DLD1 (cell line): ENCODE measurements at regions not wholly inside any gene's neighbourhood (a gene's known extent, or its start where the extent isn't known, plus 50 kb on each side); places are given as distances from the start of the nearest gene placed in this dataset.
"Not testable (repeated sequence)": the region's sequence is repeated elsewhere in the genome, so short reads cannot be mapped to it uniquely, and the experiment has no call there.

ENCODE experiments used
- in situ Hi-C: cut with HindIII; loops from 2 replicates; pipeline ENCODE4 v1.10.0; 2017; ENCODE audit warnings: low sequenced_read_pairs

DNA sequence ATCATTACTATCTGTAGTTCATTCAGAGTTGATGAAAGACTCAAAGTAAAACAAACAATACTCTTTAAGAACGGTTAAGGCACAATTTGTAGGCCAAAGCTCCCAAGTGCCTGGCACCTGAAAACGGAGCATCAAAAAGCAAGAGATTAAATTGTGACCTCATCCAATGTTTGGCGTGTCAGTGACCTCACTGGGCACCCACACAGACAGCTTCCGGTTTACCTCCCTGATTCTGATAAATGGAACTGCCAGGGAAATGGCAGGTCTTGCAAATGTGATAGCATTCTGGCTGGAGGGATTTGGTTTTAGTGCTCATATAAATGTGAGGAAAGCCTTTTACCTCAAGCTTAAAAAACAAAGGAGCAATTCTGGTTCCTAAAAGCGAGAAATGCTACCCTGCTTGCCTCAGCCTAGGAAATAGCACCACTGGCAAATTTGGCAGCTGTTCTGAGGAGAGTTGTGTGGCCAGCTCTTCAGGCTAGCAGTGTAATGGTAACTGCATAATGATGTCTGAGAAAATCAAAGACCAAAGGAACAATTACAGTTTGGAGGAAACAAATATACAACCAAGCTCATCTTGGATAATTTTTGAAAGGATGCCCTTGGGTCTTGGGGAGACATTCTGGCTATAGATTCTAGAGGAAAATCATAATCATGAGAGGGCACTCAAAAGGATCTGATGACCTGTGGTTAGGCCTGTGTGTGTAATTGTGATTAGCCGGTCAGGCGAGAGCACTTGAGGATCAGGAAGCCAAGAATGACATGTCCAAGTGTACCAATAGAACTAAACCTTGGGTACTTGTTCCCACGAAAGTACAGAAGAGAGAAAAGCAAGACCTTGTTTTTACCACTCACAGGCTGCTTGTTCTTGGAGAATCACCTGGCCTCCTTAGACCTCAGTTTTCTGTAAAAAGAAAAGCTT, 174.3 kb downstream of the TFAP2B start:
- in situ Hi-C loops: no loop called here

DNA sequence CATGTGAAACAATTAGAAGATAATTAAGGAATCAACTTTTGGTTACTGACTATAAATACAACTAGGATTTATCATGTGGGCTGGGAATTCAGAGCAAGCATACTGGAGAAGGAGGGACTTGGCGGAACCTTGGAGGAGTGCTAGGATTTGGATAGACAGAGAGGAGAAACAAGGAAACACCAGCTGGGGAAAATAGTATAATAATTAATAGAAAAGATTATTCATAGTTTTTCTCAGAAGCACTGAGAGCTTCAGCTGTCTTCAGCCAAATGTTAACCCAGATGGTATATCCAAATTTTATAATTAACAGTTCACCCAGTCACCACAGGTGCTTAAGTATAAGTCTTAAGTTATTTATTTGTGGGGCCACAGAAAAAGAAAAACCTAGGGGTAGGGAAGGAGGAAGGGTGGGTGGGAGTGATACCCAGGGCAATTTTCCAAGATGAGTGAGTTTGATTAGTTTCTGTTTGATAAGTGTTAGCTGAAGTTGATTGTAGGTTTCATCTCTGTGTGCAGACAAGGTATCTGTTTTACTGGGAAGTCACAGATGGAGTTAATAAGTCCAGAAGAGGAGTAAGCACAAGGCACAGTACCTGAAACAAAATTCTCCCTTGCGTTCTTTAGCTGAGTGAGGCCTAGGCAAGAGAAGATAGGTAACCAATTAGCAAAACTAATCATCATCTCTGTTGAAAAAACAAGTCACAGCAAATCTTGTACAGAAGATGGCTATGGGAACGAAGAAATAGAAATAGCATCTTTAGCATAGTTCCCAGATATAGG, 175.5 kb downstream of the TFAP2B start:
- in situ Hi-C loops: no loop called here

DNA sequence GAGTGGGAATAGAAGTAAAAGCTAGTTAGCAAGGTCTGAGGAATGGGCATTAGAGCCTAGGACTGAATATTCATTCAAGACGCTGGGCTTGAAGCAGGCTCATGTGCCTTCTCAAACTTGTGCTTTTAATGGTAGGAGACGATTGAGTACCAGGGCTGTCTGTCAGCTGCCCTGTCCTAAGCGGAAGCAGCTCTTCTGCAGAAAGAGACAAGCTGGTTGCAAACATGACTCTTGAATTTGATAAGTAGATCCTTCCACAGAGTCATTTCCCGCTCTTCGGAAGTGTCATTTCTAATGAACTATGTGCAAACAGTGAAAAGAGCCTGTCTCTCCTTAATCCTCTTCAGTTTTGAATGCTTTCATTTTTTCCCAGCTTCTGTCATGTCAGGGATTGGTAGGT, 176.4 kb downstream of the TFAP2B start:
- in situ Hi-C loops: no loop called here

DNA sequence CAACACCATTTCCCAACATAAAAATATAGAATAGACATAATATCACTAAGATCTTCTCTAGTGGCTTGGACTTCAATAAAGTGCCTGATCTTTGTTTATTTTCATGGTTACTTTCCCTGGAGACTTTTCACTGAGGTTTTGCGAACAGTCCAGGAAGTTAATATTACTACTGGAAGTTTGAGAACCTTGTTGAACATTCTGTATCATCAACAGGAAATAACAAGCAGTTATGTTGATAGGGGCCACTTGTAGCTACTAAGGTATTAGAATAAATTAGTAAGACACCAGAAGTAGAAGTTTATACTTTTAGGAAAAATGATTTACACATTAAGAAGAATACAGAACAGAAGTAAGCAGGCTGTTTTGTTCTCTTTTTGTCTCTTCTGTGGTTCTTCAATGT, 180.2 kb downstream of the TFAP2B start:
- in situ Hi-C loops: no loop called here

DNA sequence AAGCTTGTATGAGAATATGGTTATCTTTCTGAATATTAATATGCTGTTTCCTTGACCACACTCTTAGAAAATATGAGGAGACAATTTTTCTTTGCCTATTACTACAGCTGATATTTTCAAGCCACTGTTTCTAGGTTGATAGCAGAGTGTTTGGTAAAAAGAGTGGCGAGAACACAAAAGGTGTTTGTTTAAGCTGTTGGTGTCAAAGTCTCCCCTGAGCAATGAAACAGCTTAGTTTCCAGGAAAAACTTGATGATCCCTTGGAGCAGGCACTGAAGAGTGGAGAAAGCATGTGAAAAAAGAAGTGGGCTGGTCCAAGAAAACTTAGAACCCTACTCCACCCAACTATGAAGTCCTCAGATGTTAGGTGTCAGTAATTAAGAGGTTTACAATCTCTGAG, 182.7 kb downstream of the TFAP2B start:
- in situ Hi-C loops: no loop called here

DNA sequence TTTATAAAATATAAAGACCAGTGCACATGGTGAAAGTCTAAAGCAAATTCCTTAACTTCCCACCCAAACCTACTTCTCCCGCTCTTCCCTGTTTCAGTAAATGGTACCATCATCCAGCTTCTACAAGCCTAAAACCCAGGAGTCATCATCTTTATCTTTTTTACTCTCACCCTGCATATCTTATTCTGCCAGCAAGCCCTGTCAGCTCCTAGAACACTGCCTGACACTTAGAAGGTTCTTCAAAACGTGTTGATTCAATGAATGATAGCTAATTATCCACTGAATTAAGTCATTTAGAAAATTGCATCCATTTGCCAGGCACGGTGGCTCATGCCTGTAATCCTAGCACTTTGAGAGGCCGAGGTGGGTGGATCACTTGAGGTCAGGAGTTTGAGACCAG, 185.7 kb downstream of the TFAP2B start:
- in situ Hi-C loops: no loop called here

DNA sequence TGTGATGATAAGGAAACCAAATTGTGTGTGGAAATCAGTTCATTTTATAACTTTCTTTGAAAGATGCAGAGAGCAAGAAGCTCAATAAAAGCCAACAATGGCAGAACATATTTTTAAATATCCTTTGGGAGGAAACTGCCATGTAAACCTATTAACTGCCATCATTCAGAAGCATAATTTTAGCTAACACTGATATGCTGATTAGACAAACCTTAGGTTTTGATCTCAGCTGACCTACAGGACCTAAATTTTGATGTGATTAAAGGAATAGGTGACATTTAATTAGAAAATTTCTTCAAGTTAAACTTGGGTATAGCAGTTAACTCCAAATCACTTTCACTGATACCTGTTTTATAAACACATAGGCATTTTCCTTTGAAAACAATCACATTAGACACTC, 187.1 kb downstream of the TFAP2B start:
- in situ Hi-C loops: no loop called here

DNA sequence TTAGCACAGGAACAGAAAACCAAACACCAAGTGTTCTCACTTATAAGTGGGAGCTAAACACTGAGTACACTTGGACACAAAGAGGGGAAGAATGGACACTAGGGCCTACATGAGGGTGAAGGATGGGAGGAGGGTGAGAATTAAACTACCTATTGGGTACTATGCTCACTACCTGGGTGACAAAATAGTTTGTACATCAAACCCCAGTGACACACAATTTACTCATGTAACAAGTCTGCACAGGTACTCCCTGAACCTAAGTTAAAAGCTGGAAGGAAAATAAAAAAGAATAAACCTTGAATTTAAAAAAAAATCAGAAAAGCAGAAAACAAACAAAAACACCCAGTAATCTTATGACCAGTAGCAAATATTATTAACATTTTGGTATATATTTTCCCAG, 188.6 kb downstream of the TFAP2B start:
- in situ Hi-C loops: no loop called here

DNA sequence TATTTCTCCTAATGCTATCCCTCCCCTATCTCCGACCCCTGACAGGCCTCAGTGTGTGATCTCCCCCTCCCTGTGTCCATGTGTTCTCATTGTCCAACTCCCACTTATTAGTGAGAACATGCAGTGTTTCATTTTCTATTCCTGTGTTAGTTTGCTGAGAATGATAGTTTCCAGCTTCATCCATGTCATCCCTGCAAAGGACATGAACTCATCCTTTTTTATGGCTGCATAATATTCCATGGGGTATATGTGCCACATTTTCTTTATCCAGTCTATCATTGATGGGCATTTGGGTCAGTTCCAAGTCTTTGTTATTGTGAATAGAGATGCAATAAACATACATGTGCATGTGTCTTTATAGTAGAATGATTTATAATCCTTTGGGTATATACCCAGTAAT, 190.0 kb downstream of the TFAP2B start:
- in situ Hi-C loops: not testable (repeated sequence)

DNA sequence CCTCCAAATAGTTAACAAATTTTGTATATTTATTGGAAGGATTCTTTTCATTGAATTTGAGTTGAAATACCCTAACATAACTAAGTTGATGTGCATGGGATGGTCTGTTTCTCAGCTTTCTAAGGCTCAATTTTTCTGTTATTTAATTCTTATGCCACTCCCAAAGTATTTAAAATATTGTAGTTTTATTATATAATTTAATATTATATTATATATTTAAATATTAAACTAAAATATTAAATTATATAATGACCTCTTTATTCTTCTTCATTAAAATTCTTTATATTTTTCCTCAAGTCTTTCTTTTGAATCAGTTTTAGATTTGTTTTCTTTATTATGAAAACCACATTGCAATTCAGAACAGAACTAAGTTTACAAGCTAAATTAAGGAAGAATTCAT, 194.7 kb downstream of the TFAP2B start:
- in situ Hi-C loops: loop anchor here (10.0 kb wide), 1 partner anchor 199 kb away; the partner anchor contains the start of gene TFAP2B

DNA sequence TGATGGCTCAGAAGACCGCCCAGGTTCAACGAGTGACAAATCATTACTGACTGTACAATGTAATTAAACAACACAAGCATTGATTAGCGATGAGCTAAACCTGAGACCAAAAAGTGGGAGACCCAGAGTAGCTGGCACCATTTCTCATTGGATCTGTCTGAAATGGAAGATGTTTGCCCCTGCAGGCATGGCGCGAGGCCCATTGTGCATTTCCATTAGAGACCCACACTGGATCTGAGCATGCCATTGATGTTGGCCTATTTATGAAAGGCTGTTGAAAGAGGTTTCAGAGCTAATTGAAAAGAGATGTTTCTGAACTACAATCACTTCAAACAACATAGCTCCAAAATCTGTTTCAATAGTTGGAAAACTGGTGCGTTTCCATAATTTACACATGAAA, 196.7 kb downstream of the TFAP2B start:
- in situ Hi-C loops: loop anchor here (10.0 kb wide), 1 partner anchor 201 kb away; the partner anchor contains the start of gene TFAP2B

DNA sequence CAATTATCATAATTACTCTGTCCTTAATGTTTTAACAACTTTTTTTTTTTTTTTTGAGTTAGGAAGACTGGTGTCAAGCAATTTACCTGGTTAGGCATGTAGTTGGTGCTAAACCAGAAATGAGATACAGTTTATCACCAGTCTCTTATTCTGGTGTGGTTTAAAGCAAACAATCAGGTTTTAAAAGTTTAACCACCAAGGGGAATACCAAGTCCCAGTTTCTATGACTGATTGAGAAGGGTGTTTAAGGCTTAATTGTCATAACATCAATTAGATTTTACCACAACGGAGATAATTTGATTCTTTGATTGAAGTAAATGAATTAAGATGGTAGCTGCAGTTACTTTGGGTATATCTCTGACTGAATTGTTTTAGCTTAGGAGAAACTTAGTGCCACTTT, 197.8 kb downstream of the TFAP2B start:
- in situ Hi-C loops: loop anchor here (10.0 kb wide), 1 partner anchor 202 kb away; the partner anchor contains the start of gene TFAP2B

DNA sequence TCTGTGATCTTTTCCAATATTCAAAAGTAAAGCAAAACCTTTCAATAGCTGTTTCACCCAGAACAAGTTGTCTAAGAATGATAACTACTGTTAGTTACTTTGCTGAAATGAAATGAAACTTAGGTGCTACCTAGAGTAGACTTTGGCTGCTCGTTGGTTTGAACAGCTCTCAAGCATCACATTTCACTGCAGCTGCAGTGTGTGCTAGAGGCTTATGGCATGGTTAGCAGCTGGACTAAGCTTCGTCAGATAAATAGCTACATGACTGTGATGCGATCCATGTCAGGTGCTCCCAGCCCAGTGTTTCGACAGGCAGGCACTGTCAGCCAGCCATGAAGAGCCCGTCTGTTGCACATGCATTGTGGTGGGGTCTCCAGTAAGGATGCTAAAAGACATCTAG, 201.1 kb downstream of the TFAP2B start:
- in situ Hi-C loops: loop anchor here (10.0 kb wide), 1 partner anchor 205 kb away; the partner anchor contains the start of gene TFAP2B

DNA sequence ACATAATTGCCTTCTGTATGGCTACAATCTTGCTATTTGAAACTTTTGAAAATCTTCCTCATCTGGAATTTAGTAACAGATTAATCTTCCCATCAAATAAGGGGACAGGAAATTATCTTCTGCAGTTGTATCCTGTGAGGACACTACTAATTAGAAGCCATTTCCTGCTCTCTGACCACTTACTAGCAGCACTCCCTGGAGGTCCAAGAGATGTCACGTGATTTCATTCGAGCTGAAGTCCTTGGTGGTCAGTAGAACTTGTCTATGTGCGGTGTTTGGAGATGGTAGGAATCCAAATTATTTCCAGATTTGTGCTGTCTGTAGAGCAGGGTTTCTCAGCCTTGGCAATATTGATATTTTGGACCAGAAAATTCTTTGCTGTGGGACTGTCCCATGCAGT, 202.5 kb downstream of the TFAP2B start:
- in situ Hi-C loops: no loop called here

DNA sequence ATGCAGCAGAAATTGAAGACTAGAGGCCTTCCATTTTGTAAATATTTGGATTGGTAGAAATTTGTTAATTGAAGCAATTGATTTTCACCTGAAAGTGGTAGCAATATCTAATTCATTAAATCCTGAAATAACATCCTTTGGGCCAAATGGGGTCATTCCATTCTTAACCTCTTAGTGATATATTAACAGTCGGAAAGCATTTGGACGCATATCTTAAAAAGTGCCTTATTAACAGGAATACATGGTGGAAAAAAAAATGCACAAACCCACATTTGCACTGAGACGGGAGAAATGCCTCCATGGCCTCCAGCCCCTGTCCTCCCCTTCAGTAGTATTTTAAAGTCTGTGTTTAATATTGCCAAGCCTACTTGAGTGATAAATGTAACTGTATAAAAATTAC, 205.5 kb downstream of the TFAP2B start:
- in situ Hi-C loops: no loop called here

DNA sequence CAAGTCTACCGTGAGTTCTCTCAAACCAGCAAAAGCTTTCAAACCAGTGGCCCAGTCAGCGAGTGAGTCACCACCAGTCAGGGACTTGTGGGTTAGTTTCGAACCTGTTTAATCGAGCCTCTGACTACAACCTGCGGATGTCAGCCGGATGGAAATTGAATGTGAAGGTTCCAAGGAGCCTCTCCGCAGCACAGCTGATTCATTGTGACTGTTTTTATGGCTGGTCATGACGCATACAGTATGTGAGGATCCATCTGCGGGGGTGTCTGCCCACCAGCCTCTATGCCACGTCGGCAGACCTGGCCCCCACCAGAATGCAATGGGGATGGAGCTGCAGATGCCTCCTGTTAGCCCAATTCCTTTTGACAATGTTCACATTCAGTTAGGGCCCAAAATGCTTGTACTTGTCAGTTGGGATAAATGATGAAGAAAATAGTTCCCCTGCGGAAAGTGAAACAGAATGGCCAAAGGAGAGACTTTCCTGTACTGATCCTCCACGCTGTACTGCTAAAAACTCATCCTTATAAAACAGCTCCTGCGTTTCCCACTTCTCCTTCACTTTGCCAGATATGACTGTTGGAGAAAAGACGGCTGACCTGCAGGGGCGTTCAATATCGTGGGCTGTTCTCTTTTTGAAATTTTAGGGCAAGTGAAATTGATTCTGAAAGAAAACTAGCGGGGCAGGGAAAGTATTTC, 206.6 kb downstream of the TFAP2B start:
- in situ Hi-C loops: no loop called here

DNA sequence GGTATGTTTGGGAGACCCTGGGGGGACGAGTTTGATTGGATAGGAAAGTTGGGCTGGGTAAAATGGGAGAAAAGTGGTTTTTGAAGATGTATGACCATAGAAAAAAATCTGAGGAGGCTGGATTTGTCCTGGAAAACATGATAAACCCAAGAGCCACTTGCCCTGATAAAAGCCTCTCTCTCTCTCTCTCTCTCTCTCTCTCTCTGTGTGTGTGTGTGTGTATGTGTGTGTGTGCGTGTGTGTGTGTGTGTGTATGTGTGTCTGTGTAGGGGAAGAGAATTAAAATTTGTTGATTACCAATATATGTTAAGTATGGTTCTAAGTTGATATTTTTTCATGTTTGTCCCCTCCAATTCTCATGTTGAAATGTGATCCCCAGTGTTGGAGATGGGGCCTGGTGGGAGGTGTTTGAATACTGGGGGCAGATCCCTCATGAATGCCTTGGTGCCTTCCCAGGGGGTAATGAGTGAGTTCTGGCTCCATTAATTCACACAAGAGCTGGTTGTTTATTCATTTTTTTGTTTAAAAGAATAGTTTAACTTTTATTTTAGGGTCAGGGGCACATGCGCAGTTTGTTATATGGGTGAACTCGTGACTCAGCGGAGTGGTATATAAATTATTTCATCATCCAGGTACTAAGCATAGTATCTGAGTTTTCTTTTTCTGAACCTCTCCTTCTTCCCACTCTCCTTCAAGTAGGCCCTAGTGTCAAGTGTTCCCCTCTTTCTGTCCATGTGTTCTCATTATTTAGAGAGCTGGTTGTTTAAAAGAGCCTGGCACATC, 208.8 kb downstream of the TFAP2B start:
- in situ Hi-C loops: no loop called here

DNA sequence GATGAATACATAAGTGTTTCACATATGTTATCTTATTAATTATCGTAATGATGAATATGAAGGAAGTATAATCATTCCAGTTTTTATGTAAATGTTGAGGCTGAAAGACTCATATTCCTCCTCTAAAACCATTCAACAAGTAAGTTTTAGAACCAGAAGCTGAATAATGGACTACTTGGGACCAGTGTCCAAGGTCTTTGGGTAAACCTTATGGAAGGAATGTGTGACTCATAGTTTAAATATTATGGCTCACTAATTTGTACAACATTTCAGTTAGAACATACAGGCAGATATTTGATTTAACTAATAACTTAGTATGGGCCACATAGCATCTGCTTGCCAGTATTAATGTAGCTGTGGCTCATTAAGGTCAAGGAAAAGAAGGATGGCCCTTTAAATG, 209.6 kb downstream of the TFAP2B start:
- in situ Hi-C loops: no loop called here

DNA sequence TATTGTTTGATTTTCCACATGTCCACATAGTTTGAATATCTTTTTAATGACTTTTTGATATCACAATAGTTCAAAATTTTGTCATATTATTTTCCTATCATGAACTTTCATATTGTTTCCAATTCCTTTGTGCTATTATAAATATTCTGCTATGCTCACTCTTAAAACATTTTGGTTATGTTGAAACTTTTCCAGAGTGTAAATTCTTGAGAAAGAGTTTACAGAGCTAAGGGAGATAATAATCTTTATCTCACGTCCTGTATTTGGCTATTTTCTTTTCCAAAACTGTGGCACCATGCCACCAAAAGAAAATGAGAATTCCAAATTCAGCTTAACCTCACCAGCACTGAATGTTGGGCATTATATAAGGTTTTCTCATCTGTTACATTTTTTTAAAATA, 210.9 kb downstream of the TFAP2B start:
- in situ Hi-C loops: no loop called here

DNA sequence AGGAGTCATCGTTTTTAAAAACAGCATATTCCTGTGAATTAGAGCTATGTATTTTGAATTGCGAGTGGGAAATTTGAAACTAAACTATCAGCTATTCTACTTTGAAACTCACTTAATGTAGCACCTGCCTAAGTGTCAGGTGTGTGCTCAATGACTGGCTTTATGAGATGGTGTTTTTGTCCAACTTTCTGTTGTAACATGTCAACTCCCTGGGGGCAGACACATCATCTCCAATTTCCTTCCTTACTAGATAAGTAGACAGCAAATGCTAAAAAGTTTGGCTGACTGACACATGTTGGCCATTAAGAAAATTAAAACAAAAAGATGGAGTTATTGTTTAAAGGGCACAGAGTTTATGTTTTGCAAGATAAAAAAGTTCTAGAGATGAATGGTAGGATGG, 226.9 kb downstream of the TFAP2B start:
- in situ Hi-C loops: no loop called here
